Epithelial cell of esophagus (primary cell): ENCODE measurements at regions not wholly inside any gene's neighbourhood (a gene's known extent, or its start where the extent isn't known, plus 50 kb on each side); places are given as distances from the start of the nearest gene placed in this dataset.

Source experiments
- DNase-seq: peaks from one replicate; pipeline ENCODE4 v3.0.0; 2010; ENCODE audit warnings: low read depth
- H3K4me3 ChIP-seq: 2 replicates; pipeline ENCODE4 v1.5.1; 2011; ENCODE audit warnings: mild to moderate bottlenecking, low read length, control low read depth
- TF ChIP-seq, protein P1 (sequence below): IDR thresholded peaks from 2 replicates; pipeline ENCODE4 v1.5.1; 2011; ENCODE audit warnings: low read depth, mild to moderate bottlenecking, low read length, control low read depth, inconsistent platforms; ENCODE audit not compliant: insufficient read depth; ENCODE audit errors: missing control alignments

DNA sequence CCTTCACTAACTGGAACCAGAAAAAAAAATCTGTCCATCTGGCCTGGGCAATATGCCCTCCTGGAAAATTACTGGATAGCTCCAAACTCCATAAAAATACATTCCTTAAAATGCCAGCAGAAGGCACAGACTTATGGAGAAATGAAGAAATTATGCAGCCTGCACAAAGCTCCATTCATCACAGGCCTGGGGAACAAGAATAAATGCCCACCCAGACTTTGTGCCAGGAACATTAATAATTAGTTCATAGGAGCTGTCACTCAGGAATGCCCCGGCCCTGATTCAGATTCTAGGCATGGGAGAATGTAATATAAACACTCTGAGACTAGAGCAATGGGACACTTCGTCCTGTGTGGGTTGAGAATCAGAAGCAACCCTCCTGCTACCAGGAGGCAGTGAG lies 199.3 kb downstream of the OTOR start:
- TF ChIP-seq, protein P1, sequence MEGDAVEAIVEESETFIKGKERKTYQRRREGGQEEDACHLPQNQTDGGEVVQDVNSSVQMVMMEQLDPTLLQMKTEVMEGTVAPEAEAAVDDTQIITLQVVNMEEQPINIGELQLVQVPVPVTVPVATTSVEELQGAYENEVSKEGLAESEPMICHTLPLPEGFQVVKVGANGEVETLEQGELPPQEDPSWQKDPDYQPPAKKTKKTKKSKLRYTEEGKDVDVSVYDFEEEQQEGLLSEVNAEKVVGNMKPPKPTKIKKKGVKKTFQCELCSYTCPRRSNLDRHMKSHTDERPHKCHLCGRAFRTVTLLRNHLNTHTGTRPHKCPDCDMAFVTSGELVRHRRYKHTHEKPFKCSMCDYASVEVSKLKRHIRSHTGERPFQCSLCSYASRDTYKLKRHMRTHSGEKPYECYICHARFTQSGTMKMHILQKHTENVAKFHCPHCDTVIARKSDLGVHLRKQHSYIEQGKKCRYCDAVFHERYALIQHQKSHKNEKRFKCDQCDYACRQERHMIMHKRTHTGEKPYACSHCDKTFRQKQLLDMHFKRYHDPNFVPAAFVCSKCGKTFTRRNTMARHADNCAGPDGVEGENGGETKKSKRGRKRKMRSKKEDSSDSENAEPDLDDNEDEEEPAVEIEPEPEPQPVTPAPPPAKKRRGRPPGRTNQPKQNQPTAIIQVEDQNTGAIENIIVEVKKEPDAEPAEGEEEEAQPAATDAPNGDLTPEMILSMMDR: no peak
- no peak overlapping the region for H3K4me3 ChIP-seq
- no peak for DNase-seq

DNA sequence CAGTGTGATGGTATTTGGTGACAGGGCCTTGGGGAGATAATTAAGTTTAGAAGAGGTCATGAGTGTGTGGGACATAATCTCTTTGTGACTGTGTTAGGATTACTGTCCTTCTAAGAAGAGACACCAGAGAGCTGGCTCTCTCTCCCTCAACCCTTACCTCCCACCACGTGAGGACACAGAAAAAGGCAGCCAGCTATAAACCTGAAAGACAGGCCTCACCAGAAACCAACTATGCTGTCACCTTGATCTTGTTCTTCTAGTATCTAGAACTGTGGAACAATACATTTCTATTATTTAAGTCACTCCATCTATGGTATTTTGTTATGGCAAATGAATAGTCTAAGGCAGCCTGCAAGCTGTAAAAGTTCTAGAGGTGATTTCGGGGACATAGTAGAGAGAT lies 203.7 kb downstream of the OTOR start:
- H3K4me3 ChIP-seq: no peak overlapping the region
- TF ChIP-seq, protein P1: no peak
- no peak for DNase-seq

DNA sequence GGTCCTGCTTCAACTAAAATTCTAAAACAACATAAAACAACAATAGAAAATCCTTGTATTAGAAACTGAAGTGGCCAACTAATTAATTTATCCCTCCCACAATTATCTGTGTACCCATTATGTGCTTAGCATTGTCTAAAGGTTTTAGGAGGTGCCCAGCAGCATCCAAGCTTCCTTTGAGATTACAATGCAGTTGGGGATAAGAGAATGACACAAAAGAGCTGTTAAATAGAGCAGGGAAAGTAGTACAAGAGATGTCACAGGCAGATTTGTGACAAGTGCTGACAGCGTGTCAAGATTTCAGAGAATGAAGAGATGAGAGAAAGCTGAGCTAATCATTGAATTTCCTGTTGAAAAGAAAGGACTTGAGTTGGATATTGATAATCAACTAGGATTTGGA lies 204.8 kb downstream of the OTOR start:
- no peak overlapping the region for H3K4me3 ChIP-seq
- DNase-seq: no peak
- TF ChIP-seq, protein P1: no peak

DNA sequence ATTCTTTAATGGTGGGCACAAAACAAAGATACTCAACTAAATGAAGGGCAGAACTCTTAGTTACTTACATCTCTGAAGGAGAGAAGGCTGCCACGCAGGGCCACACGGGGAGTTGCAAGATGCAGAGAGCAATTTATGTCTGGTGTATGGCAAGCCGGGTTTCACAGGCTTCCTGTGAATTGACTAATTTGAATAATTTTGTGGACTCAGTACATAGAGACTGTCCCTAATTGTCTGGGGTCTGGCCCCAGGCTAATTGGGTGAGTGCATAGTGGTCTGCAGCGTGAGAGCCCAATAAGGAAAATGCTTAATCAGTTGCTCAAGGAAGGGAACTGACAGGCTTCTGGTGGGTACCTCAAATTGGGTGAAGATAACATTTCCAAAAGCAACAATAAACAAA lies 205.7 kb downstream of the OTOR start:
- DNase-seq: no peak
- no peak overlapping the region for H3K4me3 ChIP-seq
- TF ChIP-seq, protein P1: no peak

DNA sequence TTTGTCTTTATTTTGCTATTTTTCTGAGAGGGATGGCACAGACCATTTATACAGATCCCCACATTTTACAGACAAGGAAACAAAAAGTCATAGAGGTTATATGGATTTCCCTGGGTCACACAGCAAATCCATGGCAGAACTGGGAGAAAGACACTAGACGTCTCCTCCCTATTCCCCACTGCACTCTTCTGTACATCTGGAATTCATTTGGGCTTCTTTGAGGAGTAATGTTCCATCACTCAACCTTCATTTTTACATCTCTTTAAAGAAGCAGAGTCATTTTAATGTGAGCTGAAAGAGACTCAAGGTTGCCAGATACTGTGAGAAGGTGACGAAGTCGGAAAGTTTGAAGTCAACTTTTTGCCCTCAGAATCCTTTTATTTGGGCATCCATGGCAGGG lies 207.3 kb downstream of the OTOR start:
- TF ChIP-seq, protein P1: no peak
- no peak overlapping the region for H3K4me3 ChIP-seq
- DNase-seq: no peak

DNA sequence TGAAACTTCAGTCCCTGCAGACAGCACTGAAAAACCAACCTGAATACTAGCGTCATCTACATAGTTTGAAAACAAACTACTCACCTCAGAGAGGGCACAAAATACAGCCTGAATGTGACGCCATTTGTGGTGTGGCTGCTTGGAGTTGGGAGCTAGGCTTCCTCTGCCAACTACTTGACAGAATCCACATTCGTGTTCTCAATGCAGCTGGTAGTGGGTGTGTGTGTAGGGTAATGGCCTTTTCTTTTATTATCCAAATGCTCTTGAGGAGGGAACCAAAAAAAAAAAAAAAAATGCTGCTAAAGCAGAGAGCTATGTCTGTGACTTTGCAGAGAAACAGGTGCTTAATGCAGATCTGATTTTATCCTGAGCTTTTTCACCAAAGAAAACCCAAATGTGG lies 207.8 kb downstream of the OTOR start:
- DNase-seq: no peak
- TF ChIP-seq, protein P1: no peak
- H3K4me3 ChIP-seq: no peak overlapping the region

DNA sequence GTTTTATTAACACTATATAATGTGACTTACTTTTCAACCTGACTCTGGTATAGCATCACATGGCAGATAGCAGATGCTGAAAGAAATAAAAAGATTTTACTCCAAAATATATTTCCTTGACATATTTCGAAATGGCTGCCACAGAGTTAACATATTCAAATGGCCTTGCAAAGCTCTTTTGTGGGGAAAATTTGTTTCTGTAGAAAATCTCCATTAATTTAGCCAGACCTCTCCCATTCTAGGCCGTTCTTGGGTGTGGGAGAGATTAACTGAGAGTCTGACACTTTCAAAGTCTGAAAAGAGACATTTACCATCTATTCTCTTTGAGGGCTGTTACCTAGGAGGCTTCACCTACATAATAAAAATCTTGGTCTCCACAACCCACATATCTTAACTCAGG lies 217.2 kb downstream of the OTOR start:
- TF ChIP-seq, protein P1: no peak
- no peak overlapping the region for H3K4me3 ChIP-seq
- no peak for DNase-seq
